ENCODE measurements at regions not wholly inside any gene's neighbourhood (a gene's known extent, or its start where the extent isn't known, plus 50 kb on each side); places are given as distances from the start of the nearest gene placed in this dataset.

GRCh38 chr10:132481690-132482089 is 55.9 kb upstream of the INPP5A start:
- TF ChIP-seq POLR2AphosphoS5 (IDR thresholded peaks at IDR 0.05) = no peak
- TF ChIP-seq CTCF (IDR thresholded peaks at IDR 0.05) = no peak
- TF ChIP-seq POLR2A (IDR thresholded peaks at IDR 0.05) = no peak
